PC-3 (cell line): ENCODE measurements at regions not wholly inside any gene's neighbourhood (a gene's known extent, or its start where the extent isn't known, plus 50 kb on each side); places are given as distances from the start of the nearest gene placed in this dataset.

Source experiments
- ATAC-seq: fragments of 200-7000 bp; cut with Tn5 transposase; 2 replicates; pipeline ENCODE4 v1.9.1; 2020; ENCODE audit warnings: mild to moderate bottlenecking, moderate library complexity
- BruUV-seq: library from RNA; stranded (reverse); fragments of 400-500 nt; replicated peaks from 2 replicates; lab custom pipeline; 2021; lab: Mats Ljungman, UMichigan
- CTCF ChIA-PET: fragments of 300-600 bp; sonication (Branson Sonifier 250); formaldehyde crosslinking; loops from one replicate; lab custom pipeline; 2022; ENCODE audit warnings: antibody characterized with exemption; lab: Charles Lee
- POLR2A ChIA-PET: fragments of 300-600 bp; sonication (Branson Sonifier 250); formaldehyde crosslinking; loops from one replicate; lab custom pipeline; 2022; ENCODE audit warnings: antibody characterized with exemption; ENCODE audit not compliant: unreplicated experiment; lab: Charles Lee
- DNase-seq: peaks from one replicate; pipeline ENCODE4 v3.0.0-alpha.2; 2015
- H2AFZ ChIP-seq: fragments of 300-600 bp; sonication (generic); 2 replicates; pipeline ENCODE4 v1.6.0; 2016; ENCODE audit warnings: antibody characterized with exemption, low read length
- H3F3A ChIP-seq: fragments of 300-600 bp; sonication (generic); one replicate; pipeline ENCODE4 v1.6.0; 2017; ENCODE audit warnings: antibody characterized with exemption, low read length, control low read depth, mild to moderate bottlenecking; ENCODE audit not compliant: unreplicated experiment
- H3K27ac ChIP-seq: fragments of 300-600 bp; sonication (generic); 2 replicates; pipeline ENCODE4 v1.5.1; 2016; ENCODE audit warnings: mild to moderate bottlenecking, low read length
- H3K27me3 ChIP-seq: fragments of 300-600 bp; sonication (generic); 2 replicates; pipeline ENCODE4 v1.6.1; 2016; ENCODE audit warnings: low read length, mixed read lengths
- H3K36me3 ChIP-seq: fragments of 300-600 bp; sonication (generic); 2 replicates; pipeline ENCODE4 v1.6.1; 2016; ENCODE audit warnings: low read depth, mixed run types, low read length, mixed read lengths
- H3K4me1 ChIP-seq: fragments of 300-600 bp; sonication (generic); 2 replicates; pipeline ENCODE4 v1.5.1; 2016; ENCODE audit warnings: low read length; ENCODE audit not compliant: insufficient read depth
- H3K4me2 ChIP-seq: fragments of 300-600 bp; sonication (generic); 2 replicates; pipeline ENCODE4 v1.6.0; 2016; ENCODE audit warnings: low read length
- H3K4me3 ChIP-seq: fragments of 300-600 bp; sonication (generic); 2 replicates; pipeline ENCODE4 v1.5.1; 2016; ENCODE audit warnings: mild to moderate bottlenecking, low read length, mixed read lengths
- H3K79me2 ChIP-seq: fragments of 300-600 bp; sonication (generic); 2 replicates; pipeline ENCODE4 v1.6.1; 2017; ENCODE audit warnings: low read length, mixed read lengths
- H3K9ac ChIP-seq: fragments of 300-600 bp; sonication (generic); 2 replicates; pipeline ENCODE4 v1.6.0; 2016; ENCODE audit warnings: mild to moderate bottlenecking, low read length
- H3K9me2 ChIP-seq: fragments of 300-600 bp; sonication (generic); replicated peaks from 2 replicates; pipeline ENCODE4 v1.6.1; 2016; ENCODE audit warnings: mixed run types, low read length, mixed read lengths
- H3K9me3 ChIP-seq: fragments of 300-600 bp; sonication (generic); 2 replicates; pipeline ENCODE4 v1.6.1; 2016; ENCODE audit warnings: low read length, mixed read lengths
- H4K20me1 ChIP-seq: fragments of 300-600 bp; sonication (generic); 2 replicates; pipeline ENCODE4 v1.6.1; 2016; ENCODE audit warnings: low read length, mixed read lengths
- CTCF ChIP-seq: fragments of 300-600 bp; sonication (generic); conservative IDR thresholded peaks from 2 replicates; pipeline ENCODE4 v1.5.1; 2017; ENCODE audit warnings: antibody characterized with exemption, low read depth, mild to moderate bottlenecking, low read length
- EZH2 ChIP-seq: fragments of 300-600 bp; sonication (generic); IDR thresholded peaks from one replicate; pipeline ENCODE4 v1.6.1; 2017; ENCODE audit warnings: antibody characterized with exemption, mild to moderate bottlenecking, low read length; ENCODE audit not compliant: unreplicated experiment
- EZH2phosphoT487 ChIP-seq: fragments of 300-600 bp; sonication (generic); IDR thresholded peaks from 2 replicates; pipeline ENCODE4 v1.6.1; 2018; ENCODE audit warnings: mild to moderate bottlenecking, antibody characterized with exemption, low read length, borderline replicate concordance
- intact Hi-C: fragments of 100-400 bp; cut with micrococcal nuclease; formaldehyde crosslinking; loops from 2 replicates; pipeline ENCODE4 v1.9.0; 2023

GRCh38 chr12:19981944-19982343 lies 386.4 kb upstream of the PDE3A start:
- ChIA-PET POLR2A (no interaction called here), CTCF (no interaction called here)
- DNase-seq, result no peak

GRCh38 chr12:19988001-19988400 lies 380.3 kb upstream of the PDE3A start:
- no peaks in the 10 kb centered on the region for H3K9me2 ChIP-seq
- H3K79me2 ChIP-seq, result no peaks in the 10 kb centered on the region
- H3K27ac ChIP-seq, result no peak overlapping the region
- CTCF ChIA-PET, result no interaction called here
- no peaks in the 10 kb centered on the region for H3F3A ChIP-seq
- H3K9ac ChIP-seq, result no peak overlapping the region
- H3K36me3 ChIP-seq, result no peaks in the 10 kb centered on the region
- TF ChIP-seq CTCF (no peak), EZH2 (no peak), EZH2phosphoT487 (no peak)
- H3K4me3 ChIP-seq, result no peak overlapping the region
- no peak for DNase-seq
- no peaks in the 10 kb centered on the region for H3K9me3 ChIP-seq
- H3K27me3 ChIP-seq, result no peaks in the 10 kb centered on the region
- no peaks in the 10 kb centered on the region for H3K4me1 ChIP-seq
- no peak overlapping the region for H3K4me2 ChIP-seq
- no peak for ATAC-seq
- no peak overlapping the region for H2AFZ ChIP-seq
- intact Hi-C loops, result no loop called here
- BruUV-seq, result no TSS peak
- no peaks in the 10 kb centered on the region for H4K20me1 ChIP-seq
- POLR2A ChIA-PET, result no interaction called here

More at GRCh38 chr12:19981944-19982343, 386.4 kb upstream of the PDE3A start:
- intact Hi-C loops, result no loop called here
- ATAC-seq, result no peak
- Histone ChIP-seq H3K4me3 (no peak overlapping the region), H3K9ac (no peak overlapping the region), H3F3A (no peaks in the 10 kb centered on the region), H2AFZ (no peak overlapping the region), H3K9me2 (no peaks in the 10 kb centered on the region), H3K79me2 (no peaks in the 10 kb centered on the region), H3K27ac (no peak overlapping the region), H3K4me2 (no peak overlapping the region), H3K4me1 (no peaks in the 10 kb centered on the region), H3K36me3 (no peaks in the 10 kb centered on the region), H3K27me3 (no peaks in the 10 kb centered on the region), H4K20me1 (no peaks in the 10 kb centered on the region), H3K9me3 (no peaks in the 10 kb centered on the region)
- BruUV-seq, result no TSS peak
- TF ChIP-seq EZH2phosphoT487 (no peak), CTCF (no peak), EZH2 (no peak)

GRCh38 chr12:19988459-19988873 lies 379.9 kb upstream of the PDE3A start:
- ChIA-PET CTCF (no interaction called here), POLR2A (no interaction called here)
- intact Hi-C loops, result no loop called here
- ATAC-seq (no peak), DNase-seq (no peak)
- H3K9me2 ChIP-seq, result no peaks in the 10 kb centered on the region
- H3K4me1 ChIP-seq, result no peaks in the 10 kb centered on the region
- no TSS peak for BruUV-seq
- H2AFZ ChIP-seq, result no peak overlapping the region
- H3K9ac ChIP-seq, result no peak overlapping the region
- no peaks in the 10 kb centered on the region for H3K36me3 ChIP-seq
- H3K4me2 ChIP-seq, result no peak overlapping the region
- no peaks in the 10 kb centered on the region for H3K79me2 ChIP-seq
- H3K4me3 ChIP-seq, result no peak overlapping the region
- TF ChIP-seq CTCF (no peak), EZH2phosphoT487 (no peak), EZH2 (no peak)
- H4K20me1 ChIP-seq, result no peaks in the 10 kb centered on the region
- no peaks in the 10 kb centered on the region for H3K27me3 ChIP-seq
- H3F3A ChIP-seq, result no peaks in the 10 kb centered on the region
- H3K27ac ChIP-seq, result no peak overlapping the region
- no peaks in the 10 kb centered on the region for H3K9me3 ChIP-seq
